K562 (cell line): ENCODE measurements at regions not wholly inside any gene's neighbourhood (a gene's known extent, or its start where the extent isn't known, plus 50 kb on each side); places are given as distances from the start of the nearest gene placed in this dataset.
A peak's percentile ranks its signal among the peaks of the same experiment; 100 is the strongest.

ENCODE experiments used
- ATAC-seq: fragments of 200-7000 bp; cut with Tn5 transposase; 3 replicates; pipeline ENCODE4 v1.9.1; 2020; ENCODE audit warnings: moderate library complexity
- BruUV-seq: library from RNA; stranded (reverse); fragments of 400-500 nt; replicated peaks from 2 replicates; lab custom pipeline; 2021; lab: Mats Ljungman, UMichigan
- CTCF ChIA-PET: fragments of 300-600 bp; formaldehyde crosslinking; extraction: SDS; loops from one replicate; lab custom pipeline; 2021; ENCODE audit warnings: low intra/inter-chr PET ratio; lab: Yijun Ruan, JAX
- POLR2A ChIA-PET: fragments of 300-600, 350-650 bp; sonication (Branson Sonifier 250); formaldehyde crosslinking; extraction: SDS; loops from one replicate; lab custom pipeline; 2021; ENCODE audit warnings: antibody characterized with exemption, inconsistent platforms; lab: Yijun Ruan, JAX
- DNase-seq, 4 experiments: peaks; one replicate each; pipeline versions ENCODE4 v3.0.0 to v3.0.0-alpha.2; 2011 to 2018; ENCODE audit warnings: low spot score in 3 of 4, mixed read lengths in 3 of 4; ENCODE audit errors: extremely low read depth in 1 of 4
- FAIRE-seq: peaks from 2 replicates; lab custom pipeline; 2011; peaks lifted over from hg19 to GRCh38; lab: Jason Lieb, UNC
- H2AFZ ChIP-seq: 2 replicates; pipeline ENCODE4 v1.6.0; 2011; ENCODE audit warnings: low read depth, low read length, control low read depth, inconsistent platforms
- H3K27ac ChIP-seq: fragments of 200-600 bp; 3 replicates; pipeline ENCODE4 v1.8.0; 2011; ENCODE audit warnings: low read depth, mild to moderate bottlenecking, control low read depth, inconsistent platforms, low read length, moderate library complexity, mixed read lengths; ENCODE audit errors: extremely low read depth
- H3K27me3 ChIP-seq, 2 experiments: fragments of 300-600 bp in 1 of 2; 2 replicates in 1 of 2; 3 replicates in 1 of 2; pipeline versions ENCODE4 v1.6.0 to v1.8.0; 2011; ENCODE audit warnings: inconsistent platforms in 2 of 2, low read length in 2 of 2, mild to moderate bottlenecking in 1 of 2, mixed read lengths in 1 of 2, moderate library complexity in 1 of 2; ENCODE audit not compliant: control insufficient read depth in 2 of 2, insufficient read depth in 2 of 2
- H3K36me3 ChIP-seq: fragments of 300-600 bp; 3 replicates; pipeline ENCODE4 v1.8.0; 2011; ENCODE audit warnings: mild to moderate bottlenecking, low read length, inconsistent platforms; ENCODE audit not compliant: control insufficient read depth, insufficient read depth
- H3K4me1 ChIP-seq, 2 experiments: fragments of 200-600 bp in 1 of 2; replicated peaks in 1 of 2; 2 replicates in 1 of 2; 3 replicates in 1 of 2; pipeline versions ENCODE4 v1.5.1 to v1.8.0; 2011; ENCODE audit warnings: inconsistent platforms in 2 of 2, low read length in 2 of 2, mild to moderate bottlenecking in 1 of 2, mixed read lengths in 1 of 2, moderate library complexity in 1 of 2; ENCODE audit not compliant: control insufficient read depth in 2 of 2, insufficient read depth in 2 of 2
- H3K4me2 ChIP-seq: 2 replicates; pipeline ENCODE4 v1.6.1; 2011; ENCODE audit warnings: low read length, control low read depth, inconsistent platforms, mixed read lengths; ENCODE audit not compliant: insufficient read depth
- H3K4me3 ChIP-seq: fragments of 200-600 bp; sonication (generic), shearing (Covaris generic); 2 replicates; pipeline ENCODE4 v1.5.1; 2016; ENCODE audit warnings: control low read depth, inconsistent platforms
- H3K79me2 ChIP-seq: fragments of 200-600 bp; 3 replicates; pipeline ENCODE4 v1.8.0; 2011; ENCODE audit warnings: low read length, inconsistent platforms; ENCODE audit not compliant: control insufficient read depth, insufficient read depth
- H3K9ac ChIP-seq, 2 experiments: 2 replicates each; pipeline versions ENCODE4 v1.6.0 to v1.6.1; 2011; ENCODE audit warnings: low read depth in 2 of 2, low read length in 2 of 2, control low read depth in 1 of 2, inconsistent platforms in 1 of 2, mild to moderate bottlenecking in 1 of 2, mixed read lengths in 1 of 2; ENCODE audit not compliant: insufficient read depth in 1 of 2
- H3K9me1 ChIP-seq: one replicate; pipeline ENCODE4 v1.6.0; 2011; ENCODE audit warnings: inconsistent platforms, mild to moderate bottlenecking, low read length, moderate library complexity; ENCODE audit not compliant: control insufficient read depth, insufficient read depth
- H3K9me3 ChIP-seq: replicated peaks from 2 replicates; pipeline ENCODE4 v1.5.1; 2011; ENCODE audit warnings: low read depth, low read length, inconsistent platforms; ENCODE audit not compliant: control insufficient read depth, insufficient read depth
- H4K20me1 ChIP-seq: replicated peaks from 2 replicates; pipeline ENCODE4 v1.6.1; 2011; ENCODE audit warnings: low read length, inconsistent platforms, mixed read lengths; ENCODE audit not compliant: control insufficient read depth, insufficient read depth
- ARHGAP35 ChIP-seq: fragments of 450-650 bp; IDR thresholded peaks from 2 replicates; pipeline ENCODE4 v1.6.1; 2018; ENCODE audit not compliant: partially characterized antibody
- NR0B1 ChIP-seq: fragments of 450-650 bp; IDR thresholded peaks from one replicate; pipeline ENCODE4 v1.6.1; 2018; ENCODE audit warnings: mild to moderate bottlenecking, moderate library complexity; ENCODE audit not compliant: partially characterized antibody
- PTBP1 ChIP-seq: fragments of 200-400 bp; formaldehyde crosslinking; IDR thresholded peaks from 2 replicates; pipeline ENCODE4 v1.6.1; 2017; ENCODE audit warnings: low read depth, low read length
- SOX6 ChIP-seq: fragments of 450-650 bp; IDR thresholded peaks from 2 replicates; pipeline ENCODE4 v1.6.1; 2014; ENCODE audit warnings: mild to moderate bottlenecking
- TCF7 ChIP-seq: sonication (generic); IDR thresholded peaks from 2 replicates; pipeline ENCODE4 v1.6.1; 2016; ENCODE audit warnings: antibody characterized with exemption, borderline replicate concordance
- WGBS: fragments of 100-300 bp; shearing (Covaris generic); methylation state at CpG from one replicate; pipeline ENCODE4 v1.1.6; 2016; ENCODE audit warnings: low coverage, mixed read lengths; ENCODE audit not compliant: insufficient coverage; ENCODE audit errors: missing lambda C conversion rate; 5-methylcytosine and 5-hydroxymethylcytosine counted together
- in situ Hi-C: fragments of 300-500 bp; cut with MboI; formaldehyde crosslinking; loops from 4 replicates; pipeline ENCODE4 v1.15.0; 2018; ENCODE audit warnings: inconsistent platforms, mixed read lengths
- intact Hi-C: fragments of 100-400 bp; cut with micrococcal nuclease; formaldehyde crosslinking; loops from 2 replicates; pipeline ENCODE4 v1.14.2; 2022

- 2% methylated on average over 16 of the region's 17 CpGs for WGBS
- H3K9ac ChIP-seq = 0 out of 4 replicates have a peak overlapping the region, but pooled peaks of 1 of the 2 experiments have one; percentile 30
- intact Hi-C loops = no loop called here
- no peaks in the 10 kb centered on the region for H3K36me3 ChIP-seq
- in situ Hi-C loops = no loop called here
- no peak for TF ChIP-seq PTBP1
- TF ChIP-seq SOX6 = no peak
- 0 out of 2 replicates have a peak, but pooled peaks have one; percentile 20 for TF ChIP-seq TCF7
- H3K79me2 ChIP-seq = no peaks in the 10 kb centered on the region
- H3K4me2 ChIP-seq = no peak overlapping the region
- H3K9me3 ChIP-seq = no peaks in the 10 kb centered on the region
- no peak for FAIRE-seq
- H3K4me1 ChIP-seq = peaks cover 0 to 5% of the 10 kb centered on the region in 2 experiments; a peak in 2 of 5 replicates
- no peaks in the 10 kb centered on the region; the same call in 1 of the 2 replicates for H4K20me1 ChIP-seq
- no peak for DNase-seq
- no peak overlapping the region for H2AFZ ChIP-seq
- CTCF ChIA-PET = no interaction called here
- H3K27ac ChIP-seq = no peak overlapping the region
- H3K9me1 ChIP-seq = no peaks in the 10 kb centered on the region
- no peak overlapping the region for H3K4me3 ChIP-seq
- POLR2A ChIA-PET = interaction anchor here (0.6 kb wide), 1 partner anchor 209 kb away, joined by 3 read pairs; no protein-coding TSS in a partner anchor
- BruUV-seq = no TSS peak
- H3K27me3 ChIP-seq = peaks cover 12 to 80% of the 10 kb centered on the region in 2 experiments; a peak in 3 of 5 replicates
- ATAC-seq = no peak; the same call in 2 of the 3 replicates
Observed at GRCh38 chr1:22328331-22329147, 123.1 kb upstream of the ZBTB40 start.

- DNase-seq (no peak), FAIRE-seq (no peak), ATAC-seq (no peak)
- H3K4me3 ChIP-seq = no peak overlapping the region
- in situ Hi-C loops = no loop called here
- no peak overlapping the region for H2AFZ ChIP-seq
- no TSS peak for BruUV-seq
- no peaks in the 10 kb centered on the region for H3K36me3 ChIP-seq
- 0 out of 4 replicates have a peak overlapping the region, but pooled peaks of 1 of the 2 experiments have one; percentile 30 for H3K9ac ChIP-seq
- peaks cover 0 to 5% of the 10 kb centered on the region in 2 experiments; a peak in 2 of 5 replicates for H3K4me1 ChIP-seq
- POLR2A ChIA-PET = no interaction called here
- no peaks in the 10 kb centered on the region for H3K9me1 ChIP-seq
- no peak overlapping the region for H3K27ac ChIP-seq
- peaks cover 9 to 75% of the 10 kb centered on the region in 2 experiments; a peak in 3 of 5 replicates for H3K27me3 ChIP-seq
- TF ChIP-seq NR0B1 (no peak), ARHGAP35 (no peak)
- H3K9me3 ChIP-seq = no peaks in the 10 kb centered on the region
- intact Hi-C loops = no loop called here
- H3K79me2 ChIP-seq = no peaks in the 10 kb centered on the region
- 2% methylated on average over 9 of the region's 9 CpGs for WGBS
- H3K4me2 ChIP-seq = no peak overlapping the region
- H4K20me1 ChIP-seq = no peaks in the 10 kb centered on the region; the same call in 1 of the 2 replicates
- CTCF ChIA-PET = no interaction called here
Observed at GRCh38 chr1:22329148-22329515, 122.5 kb upstream of the ZBTB40 start.
